Prostate gland (tissue), 2 donors: ENCODE measurements at regions not wholly inside any gene's neighbourhood (a gene's known extent, or its start where the extent isn't known, plus 50 kb on each side); places are given as distances from the start of the nearest gene placed in this dataset.

Source experiments
- CTCF ChIP-seq, 4 experiments: fragments of 200-600 bp in 2 of 4; fragments of 450-650 bp in 2 of 4; sonication (generic) in 2 of 4; IDR thresholded peaks; 1 replicate in 3 of 4; 2 replicates in 1 of 4; pipeline ENCODE4 v1.5.1; 2016 to 2019; ENCODE audit warnings: antibody characterized with exemption in 4 of 4, mild to moderate bottlenecking in 2 of 4, moderate library complexity in 2 of 4
- POLR2AphosphoS5 ChIP-seq: sonication (generic); formaldehyde crosslinking; IDR thresholded peaks from one replicate; pipeline ENCODE4 v1.6.1; 2017; ENCODE audit warnings: antibody characterized with exemption

GRCh38 chr19:30146346-30146745 is 204.3 kb downstream of the URI1 start:
- TF ChIP-seq CTCF (IDR thresholded peaks at IDR 0.05) (no peak), POLR2AphosphoS5 (no peak)
